ENCODE measurements at regions not wholly inside any gene's neighbourhood (a gene's known extent, or its start where the extent isn't known, plus 50 kb on each side); places are given as distances from the start of the nearest gene placed in this dataset.

DNA sequence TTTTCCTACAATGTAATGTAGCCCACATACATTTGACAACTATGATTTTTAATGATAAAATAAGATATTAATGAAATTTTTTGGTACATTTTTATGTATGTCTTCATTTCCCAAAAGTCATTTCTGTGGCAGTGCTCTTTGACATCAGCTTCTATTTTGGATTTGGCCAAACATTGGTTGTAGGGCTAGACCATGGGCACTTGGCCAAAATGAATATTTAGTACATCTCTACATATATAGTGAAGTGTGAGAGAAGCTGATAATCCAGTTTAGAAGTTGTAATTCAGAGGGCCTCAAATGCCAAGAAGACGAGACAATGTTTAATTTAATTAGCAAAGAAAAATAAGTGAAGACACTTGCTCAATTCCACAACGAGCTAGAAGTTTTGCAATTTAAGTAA lies 724.9 kb upstream of the SOX9 start:
- TF ChIP-seq, protein P1, sequence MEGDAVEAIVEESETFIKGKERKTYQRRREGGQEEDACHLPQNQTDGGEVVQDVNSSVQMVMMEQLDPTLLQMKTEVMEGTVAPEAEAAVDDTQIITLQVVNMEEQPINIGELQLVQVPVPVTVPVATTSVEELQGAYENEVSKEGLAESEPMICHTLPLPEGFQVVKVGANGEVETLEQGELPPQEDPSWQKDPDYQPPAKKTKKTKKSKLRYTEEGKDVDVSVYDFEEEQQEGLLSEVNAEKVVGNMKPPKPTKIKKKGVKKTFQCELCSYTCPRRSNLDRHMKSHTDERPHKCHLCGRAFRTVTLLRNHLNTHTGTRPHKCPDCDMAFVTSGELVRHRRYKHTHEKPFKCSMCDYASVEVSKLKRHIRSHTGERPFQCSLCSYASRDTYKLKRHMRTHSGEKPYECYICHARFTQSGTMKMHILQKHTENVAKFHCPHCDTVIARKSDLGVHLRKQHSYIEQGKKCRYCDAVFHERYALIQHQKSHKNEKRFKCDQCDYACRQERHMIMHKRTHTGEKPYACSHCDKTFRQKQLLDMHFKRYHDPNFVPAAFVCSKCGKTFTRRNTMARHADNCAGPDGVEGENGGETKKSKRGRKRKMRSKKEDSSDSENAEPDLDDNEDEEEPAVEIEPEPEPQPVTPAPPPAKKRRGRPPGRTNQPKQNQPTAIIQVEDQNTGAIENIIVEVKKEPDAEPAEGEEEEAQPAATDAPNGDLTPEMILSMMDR (IDR thresholded peaks at IDR 0.05), result no peak
- TF ChIP-seq POLR2A (IDR thresholded peaks at IDR 0.05), result no peak

Data from uterus (tissue), 2 donors.